Pancreas (tissue), 10 donors: ENCODE measurements at regions not wholly inside any gene's neighbourhood (a gene's known extent, or its start where the extent isn't known, plus 50 kb on each side); places are given as distances from the start of the nearest gene placed in this dataset.

ENCODE experiments used
- ATAC-seq, 4 donors: fragments of 200-7000 bp; cut with Tn5 transposase; one replicate each; pipeline versions ENCODE4 v1.8.0 to v1.9.1; 2020; ENCODE audit warnings: mild to moderate bottlenecking in 4 of 4, moderate library complexity in 4 of 4
- DNase-seq, 6 donors: peaks; one replicate each; pipeline ENCODE4 v3.0.0-alpha.2; 2020
- FAIRE-seq: peaks from 2 replicates; lab custom pipeline; 2012; peaks lifted over from hg19 to GRCh38; lab: Jason Lieb, UNC
- H3K27ac ChIP-seq, 4 donors: fragments of 200-600 bp; sonication (generic); 1 replicate in 3 of 4; 2 replicates in 1 of 4; pipeline versions ENCODE4 v1.5.0 to v1.8.0; 2020
- H3K27me3 ChIP-seq, 4 donors: fragments of 200-600 bp; one replicate each; pipeline ENCODE4 v1.8.0; 2021
- H3K36me3 ChIP-seq, 3 donors: fragments of 200-600 bp; sonication (generic) in 1 of 3; one replicate each; pipeline versions ENCODE4 v1.5.0 to v1.8.0; 2020 to 2021
- H3K4me1 ChIP-seq, 3 donors: fragments of 200-600 bp; one replicate each; pipeline ENCODE4 v1.8.0; 2021
- H3K4me3 ChIP-seq, 4 donors: fragments of 200-600 bp; sonication (generic) in 2 of 4; one replicate each; pipeline versions ENCODE4 v1.5.0 to v1.8.0; 2020 to 2021
- H3K9me3 ChIP-seq, 4 donors: fragments of 200-600 bp; one replicate each; pipeline ENCODE4 v1.8.0; 2021
- WGBS, 2 donors: extraction: QIAGEN DNeasy Blood & Tissue Kit; methylation state at CpG; one replicate each; pipeline ENCODE4 v1.1.7; 2013; 5-methylcytosine and 5-hydroxymethylcytosine counted together
- intact Hi-C, 3 donors: fragments of 100-400 bp; cut with DNase I; formaldehyde crosslinking; loops; one replicate each; pipeline versions ENCODE4 v1.11.1 to v1.14.2; 2022
- TF ChIP-seq, protein P1 (sequence below), 4 donors: fragments of 200-600 bp; sonication (generic) in 3 of 4; IDR thresholded peaks; one replicate each; pipeline versions ENCODE4 v1.5.0 to v1.8.0; 2021; ENCODE audit warnings: antibody characterized with exemption in 4 of 4
- donor health status: healthy with polysubstance abuse.
- donor health status: DM: no; HTN: no; CAD: no; lungs with moderate emphysema.
- donor health status: DM: no; HTN: no; CAD: no.
- donor health status: control.
- donor health status: control.
- donor health status: Bipolar disorder and iron deficiency.
- donor health status: DM: yes; HTN: yes; CAD: no.
- donor health status: DM: no; HTN: no; CAD: no.
- donor health status: DM: no; HTN: no; CAD: no.
- donor health status: DM: yes; HTN: yes; CAD: no.

DNA sequence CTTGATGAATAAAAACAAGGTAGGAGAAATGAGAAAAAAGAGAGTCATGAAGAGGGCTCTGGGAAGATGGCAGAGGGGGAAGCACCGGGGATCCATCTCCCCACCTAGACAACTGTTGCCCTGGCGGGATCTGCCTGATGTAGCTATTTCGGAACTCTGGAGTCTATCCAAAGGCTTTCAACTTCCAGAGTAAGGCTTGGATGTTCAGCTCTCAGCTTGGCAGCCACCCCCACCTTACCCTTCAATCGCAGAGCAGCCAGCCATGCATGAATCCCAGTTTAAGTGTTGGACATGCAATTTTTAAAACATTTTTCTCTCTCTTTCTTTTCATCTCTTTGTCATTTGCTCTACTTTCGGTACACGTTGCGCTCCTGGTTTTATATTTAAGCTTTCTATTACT is 275.9 kb upstream of the EXOC2 start:
- Histone ChIP-seq H3K27me3 (no peaks in the 10 kb centered on the region), H3K27ac (no peak overlapping the region), H3K4me3 (no peak overlapping the region), H3K4me1 (no peaks in the 10 kb centered on the region), H3K36me3 (no peaks in the 10 kb centered on the region), H3K9me3 (no peaks in the 10 kb centered on the region)
- no peak for ATAC-seq
- TF ChIP-seq, protein P1, sequence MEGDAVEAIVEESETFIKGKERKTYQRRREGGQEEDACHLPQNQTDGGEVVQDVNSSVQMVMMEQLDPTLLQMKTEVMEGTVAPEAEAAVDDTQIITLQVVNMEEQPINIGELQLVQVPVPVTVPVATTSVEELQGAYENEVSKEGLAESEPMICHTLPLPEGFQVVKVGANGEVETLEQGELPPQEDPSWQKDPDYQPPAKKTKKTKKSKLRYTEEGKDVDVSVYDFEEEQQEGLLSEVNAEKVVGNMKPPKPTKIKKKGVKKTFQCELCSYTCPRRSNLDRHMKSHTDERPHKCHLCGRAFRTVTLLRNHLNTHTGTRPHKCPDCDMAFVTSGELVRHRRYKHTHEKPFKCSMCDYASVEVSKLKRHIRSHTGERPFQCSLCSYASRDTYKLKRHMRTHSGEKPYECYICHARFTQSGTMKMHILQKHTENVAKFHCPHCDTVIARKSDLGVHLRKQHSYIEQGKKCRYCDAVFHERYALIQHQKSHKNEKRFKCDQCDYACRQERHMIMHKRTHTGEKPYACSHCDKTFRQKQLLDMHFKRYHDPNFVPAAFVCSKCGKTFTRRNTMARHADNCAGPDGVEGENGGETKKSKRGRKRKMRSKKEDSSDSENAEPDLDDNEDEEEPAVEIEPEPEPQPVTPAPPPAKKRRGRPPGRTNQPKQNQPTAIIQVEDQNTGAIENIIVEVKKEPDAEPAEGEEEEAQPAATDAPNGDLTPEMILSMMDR (IDR thresholded peaks at IDR 0.05): no peak
- no peak for DNase-seq
- 80 to 88% methylated on average over 7 of the region's 7 CpGs for WGBS, 2 donors
- intact Hi-C loops: no loop called here
- FAIRE-seq: no peak

DNA sequence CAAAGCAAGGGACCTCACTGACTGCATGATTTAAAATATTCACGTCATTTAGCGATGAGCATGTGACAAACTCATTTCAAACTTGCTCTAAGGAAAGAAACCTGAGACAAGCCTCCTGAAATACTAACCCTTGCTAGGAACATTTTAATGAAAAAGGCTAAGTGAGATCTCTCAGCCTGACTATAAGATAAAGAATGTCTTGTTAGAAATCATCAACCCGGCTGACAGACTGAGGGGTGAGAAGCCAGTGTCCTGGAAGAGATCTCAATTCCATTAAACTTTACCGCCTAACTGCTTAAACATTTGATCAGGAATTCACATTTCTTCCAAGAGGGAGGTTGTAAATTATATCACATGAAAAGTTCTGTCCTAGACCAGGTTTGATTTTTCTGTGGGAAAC is 274.8 kb upstream of the EXOC2 start:
- ATAC-seq: no peak
- TF ChIP-seq, protein P1 (IDR thresholded peaks at IDR 0.05): no peak
- Histone ChIP-seq H3K27ac (no peak overlapping the region), H3K4me1 (no peaks in the 10 kb centered on the region), H3K27me3 (no peaks in the 10 kb centered on the region), H3K4me3 (no peak overlapping the region), H3K36me3 (no peaks in the 10 kb centered on the region), H3K9me3 (no peaks in the 10 kb centered on the region)
- WGBS, 2 donors: 91 to 92% methylated on average over 4 of the region's 4 CpGs
- DNase-seq: no peak
- FAIRE-seq: no peak
- intact Hi-C loops: no loop called here

DNA sequence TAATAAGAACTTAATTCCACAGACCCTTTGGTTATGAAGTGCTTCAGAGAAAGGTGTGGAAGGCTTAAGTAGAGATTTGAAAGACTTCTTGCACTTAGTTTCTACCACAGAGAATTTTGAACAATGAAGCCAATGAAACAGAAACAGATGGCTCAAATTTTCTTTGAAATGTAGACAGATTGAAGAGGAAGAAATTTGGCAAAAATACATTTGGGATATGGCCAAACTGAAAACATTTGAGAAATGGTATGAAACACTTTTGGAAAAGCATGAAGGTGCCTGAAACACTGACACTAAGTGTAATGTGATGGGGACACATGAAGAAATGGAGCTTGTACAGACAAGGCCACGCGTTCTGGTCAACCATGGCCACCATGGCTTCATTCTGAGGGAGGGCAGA is 272.4 kb upstream of the EXOC2 start:
- 95 to 99% methylated on average over 2 of the region's 2 CpGs for WGBS, 2 donors
- DNase-seq (no peak), FAIRE-seq (no peak), ATAC-seq (no peak)
- H3K27me3 ChIP-seq: no peaks in the 10 kb centered on the region
- H3K4me3 ChIP-seq: no peak overlapping the region
- no peaks in the 10 kb centered on the region for H3K36me3 ChIP-seq
- no peaks in the 10 kb centered on the region for H3K9me3 ChIP-seq
- TF ChIP-seq, protein P1 (IDR thresholded peaks at IDR 0.05): no peak
- no peak overlapping the region for H3K27ac ChIP-seq
- intact Hi-C loops: no loop called here
- no peaks in the 10 kb centered on the region for H3K4me1 ChIP-seq

DNA sequence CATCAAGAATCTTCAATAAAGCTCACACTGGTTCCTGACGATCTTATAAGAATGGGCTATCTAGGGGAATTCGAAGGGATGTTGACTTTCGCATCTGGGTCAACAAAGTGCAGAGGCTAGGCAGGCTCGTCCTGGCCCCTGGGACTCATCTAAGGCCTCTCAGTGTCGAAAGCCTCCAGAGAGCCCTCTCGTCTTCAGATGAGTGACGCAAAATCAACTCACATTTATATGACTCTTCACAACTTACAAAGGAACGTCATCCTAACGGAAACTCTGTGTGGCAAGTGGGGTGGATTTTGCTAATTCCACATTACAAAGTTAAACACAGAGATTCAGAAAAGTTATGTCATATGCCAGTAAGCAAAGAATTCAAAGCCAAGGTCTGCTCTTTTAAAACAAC is 270.5 kb upstream of the EXOC2 start:
- Histone ChIP-seq H3K4me3 (no peak overlapping the region), H3K27me3 (no peaks in the 10 kb centered on the region), H3K4me1 (no peaks in the 10 kb centered on the region), H3K27ac (no peak overlapping the region), H3K36me3 (no peaks in the 10 kb centered on the region), H3K9me3 (no peaks in the 10 kb centered on the region)
- TF ChIP-seq, protein P1 (IDR thresholded peaks at IDR 0.05): no peak
- 76 to 87% methylated on average over 9 of the region's 9 CpGs for WGBS, 2 donors
- FAIRE-seq (no peak), DNase-seq (no peak), ATAC-seq (no peak)
- intact Hi-C loops: no loop called here

DNA sequence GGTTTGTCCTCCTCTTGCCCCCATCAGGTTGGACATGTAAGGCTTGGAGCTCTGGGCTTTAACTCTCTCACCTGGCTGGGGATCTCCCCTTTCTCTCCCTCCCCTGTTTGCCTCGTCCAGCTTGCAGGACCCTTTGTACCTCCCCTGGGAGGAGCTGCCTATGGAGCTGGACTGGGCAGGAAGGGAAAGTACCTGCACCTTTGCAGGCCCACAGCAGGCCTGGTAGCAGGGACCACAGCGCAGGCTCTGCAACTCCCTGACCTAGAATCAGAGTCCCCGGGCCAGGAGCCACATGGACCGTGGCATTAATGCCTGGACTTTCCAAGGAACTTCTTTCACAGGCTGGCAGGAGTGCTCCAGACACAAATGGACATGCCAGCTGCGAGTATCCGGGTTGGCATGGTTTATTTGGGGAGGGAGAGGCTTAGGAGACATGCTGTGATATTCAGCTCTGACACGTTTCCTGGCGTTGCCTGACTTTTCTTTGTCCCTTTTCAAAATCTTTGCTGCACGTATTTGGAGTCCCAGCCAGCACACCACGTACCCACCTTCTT is 268.5 kb upstream of the EXOC2 start:
- FAIRE-seq (no peak), DNase-seq (no peak), ATAC-seq (no peak)
- Histone ChIP-seq H3K4me1 (no peaks in the 10 kb centered on the region), H3K36me3 (no peaks in the 10 kb centered on the region), H3K4me3 (no peak overlapping the region), H3K27me3 (no peaks in the 10 kb centered on the region), H3K9me3 (no peaks in the 10 kb centered on the region), H3K27ac (no peak overlapping the region)
- intact Hi-C loops: no loop called here
- TF ChIP-seq, protein P1 (IDR thresholded peaks at IDR 0.05): no peak
- 87 to 89% methylated on average over 10 of the region's 10 CpGs for WGBS, 2 donors
